HG03565 (cell line): ENCODE measurements at regions not wholly inside any gene's neighbourhood (a gene's known extent, or its start where the extent isn't known, plus 50 kb on each side); places are given as distances from the start of the nearest gene placed in this dataset.

Experiments
- ATAC-seq: cut with Tn5 transposase; IDR thresholded peaks from one replicate; pipeline ENCODE4 v1.9.1; 2021; ENCODE audit warnings: mild to moderate bottlenecking, moderate library complexity; ENCODE audit not compliant: unreplicated experiment

- peak; percentile 41 for ATAC-seq
Observed at GRCh38 chr17:68182011-68182306, 65.9 kb upstream of the AMZ2 start.

GRCh38 chr17:68182940-68183551 lies 64.8 kb upstream of the AMZ2 start:
- ATAC-seq: no peak

- ATAC-seq: no peak
Observed at GRCh38 chr17:68184141-68184571, 63.7 kb upstream of the AMZ2 start.

- ATAC-seq: peak; percentile 41
Observed at GRCh38 chr17:68184816-68185436, 62.9 kb upstream of the AMZ2 start.

- ATAC-seq: no peak
Observed at GRCh38 chr17:68185820-68186219, 62.0 kb upstream of the AMZ2 start.

GRCh38 chr17:68190495-68190894 lies 57.3 kb upstream of the AMZ2 start:
- ATAC-seq: no peak

GRCh38 chr17:68195667-68196393 lies 52.0 kb upstream of the AMZ2 start:
- ATAC-seq: no peak

- ATAC-seq: no peak
Observed at GRCh38 chr17:68196394-68197090, 51.3 kb upstream of the AMZ2 start.

- no peak for ATAC-seq
Observed at GRCh38 chr17:68197091-68197996, 50.5 kb upstream of the AMZ2 start.

- no peak for ATAC-seq
Observed at GRCh38 chr17:68197997-68198930, 49.6 kb upstream of the AMZ2 start.
